Suprapubic skin (tissue), 4 donors: ENCODE measurements at regions not wholly inside any gene's neighbourhood (a gene's known extent, or its start where the extent isn't known, plus 50 kb on each side); places are given as distances from the start of the nearest gene placed in this dataset.

Experiments
- DNase-seq, 2 donors: peaks; one replicate each; pipeline ENCODE4 v3.0.0-alpha.2; 2019; ENCODE audit warnings: low spot score in 2 of 2
- H3K27ac ChIP-seq: fragments of 200-600 bp; sonication (generic); one replicate; pipeline ENCODE4 v1.5.1; 2019
- H3K27me3 ChIP-seq: fragments of 200-600 bp; sonication (generic); one replicate; pipeline ENCODE4 v1.5.1; 2019
- H3K36me3 ChIP-seq: fragments of 200-600 bp; sonication (generic); one replicate; pipeline ENCODE4 v1.5.1; 2019
- H3K4me1 ChIP-seq: fragments of 200-600 bp; sonication (generic); one replicate; pipeline ENCODE4 v1.5.1; 2019
- H3K4me3 ChIP-seq: fragments of 200-600 bp; sonication (generic); one replicate; pipeline ENCODE4 v1.5.1; 2019; ENCODE audit warnings: mild to moderate bottlenecking
- H3K9me3 ChIP-seq: fragments of 200-600 bp; sonication (generic); one replicate; pipeline ENCODE4 v1.5.1; 2019
- CTCF ChIP-seq, 2 donors: fragments of 200-600 bp in 1 of 2; fragments of 450-650 bp in 1 of 2; sonication (generic) in 1 of 2; IDR thresholded peaks; one replicate each; pipeline ENCODE4 v1.5.1; 2016 to 2019; ENCODE audit warnings: antibody characterized with exemption in 2 of 2, mild to moderate bottlenecking in 1 of 2, moderate library complexity in 1 of 2
- EP300 ChIP-seq: sonication (generic); formaldehyde crosslinking; IDR thresholded peaks from one replicate; pipeline ENCODE4 v1.6.1; 2017; ENCODE audit warnings: antibody characterized with exemption
- POLR2A ChIP-seq, 2 donors: fragments of 450-650 bp; IDR thresholded peaks; one replicate each; pipeline ENCODE4 v1.6.1; 2017; ENCODE audit warnings: antibody characterized with exemption in 2 of 2, mild to moderate bottlenecking in 2 of 2, moderate library complexity in 2 of 2
- POLR2AphosphoS5 ChIP-seq, 3 donors: sonication (generic); formaldehyde crosslinking; IDR thresholded peaks; one replicate each; pipeline ENCODE4 v1.6.1; 2017; ENCODE audit warnings: antibody characterized with exemption in 3 of 3
- WGBS: methylation state at CpG from one replicate; pipeline ENCODE4 v1.1.5; 2018; 5-methylcytosine and 5-hydroxymethylcytosine counted together

DNA sequence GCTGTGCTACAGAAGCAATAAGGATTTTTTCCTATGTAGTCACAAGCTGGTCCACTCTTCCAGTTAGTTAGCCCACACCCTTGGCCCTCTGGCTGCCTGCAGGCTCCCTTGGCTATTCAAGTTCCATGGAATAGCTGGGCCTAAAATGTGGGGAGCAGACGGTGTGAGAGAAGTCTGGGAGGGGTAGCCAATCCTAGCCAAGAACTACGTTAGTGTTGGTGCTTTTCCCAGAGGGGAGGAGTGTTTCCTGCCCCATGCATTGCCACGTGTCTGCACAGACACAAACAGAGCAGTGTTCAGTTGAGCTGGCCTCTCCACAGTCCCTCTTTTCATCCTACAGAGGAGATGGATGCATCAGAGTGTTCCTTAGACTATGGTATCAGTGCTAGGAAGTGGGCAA lies 59.0 kb upstream of the IPO9 start:
- peak overlapping the region; percentile 62 for H3K27ac ChIP-seq
- H3K4me1 ChIP-seq: peaks cover 24% of the 10 kb centered on the region
- peak in 1 of 3 donors; percentile 64 for TF ChIP-seq POLR2AphosphoS5 (IDR thresholded peaks at IDR 0.05)
- TF ChIP-seq POLR2A (IDR thresholded peaks at IDR 0.05): no peak
- no peak for TF ChIP-seq EP300
- no peak overlapping the region for H3K4me3 ChIP-seq
- 9% methylated on average over 3 of the region's 3 CpGs for WGBS
- H3K36me3 ChIP-seq: no peaks in the 10 kb centered on the region
- no peaks in the 10 kb centered on the region for H3K9me3 ChIP-seq
- no peaks in the 10 kb centered on the region for H3K27me3 ChIP-seq
- DNase-seq: peak in 1 of 2 donors; percentile 74

DNA sequence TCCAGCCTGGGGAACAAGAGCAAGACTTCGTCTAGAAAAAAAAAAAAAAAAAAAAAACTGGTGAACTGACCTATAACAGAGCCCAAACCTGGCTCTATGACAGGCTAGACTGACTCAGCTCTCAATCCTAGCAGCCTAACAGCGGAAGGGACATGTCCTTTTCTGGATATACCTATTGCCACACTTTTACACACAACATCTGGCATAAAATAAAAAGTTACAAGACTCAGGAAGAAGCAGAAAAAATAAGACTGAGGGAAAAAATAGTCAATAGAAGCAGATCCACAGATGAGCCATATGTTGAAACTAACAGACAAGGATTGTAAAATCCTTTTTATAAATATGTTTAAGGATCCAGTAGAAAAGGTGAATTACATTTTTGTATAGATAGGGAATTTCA lies 57.5 kb upstream of the IPO9 start:
- no peaks in the 10 kb centered on the region for H3K36me3 ChIP-seq
- no peaks in the 10 kb centered on the region for H3K27me3 ChIP-seq
- H3K9me3 ChIP-seq: no peaks in the 10 kb centered on the region
- no peak overlapping the region for H3K4me3 ChIP-seq
- H3K4me1 ChIP-seq: peaks cover 16% of the 10 kb centered on the region
- TF ChIP-seq POLR2A (IDR thresholded peaks at IDR 0.05) (no peak), EP300 (no peak), POLR2AphosphoS5 (IDR thresholded peaks at IDR 0.05) (no peak), CTCF (IDR thresholded peaks at IDR 0.05) (no peak)
- 83% methylated on average over 2 of the region's 2 CpGs for WGBS
- no peak overlapping the region for H3K27ac ChIP-seq
- no peak for DNase-seq

GRCh38 chr1:201772178-201772577 lies 56.8 kb upstream of the IPO9 start:
- WGBS: 81% methylated on average over 1 of the region's 1 CpG
- Histone ChIP-seq H3K9me3 (no peaks in the 10 kb centered on the region), H3K27me3 (no peaks in the 10 kb centered on the region), H3K4me1 (peaks cover 16% of the 10 kb centered on the region), H3K4me3 (no peak overlapping the region), H3K27ac (no peak overlapping the region), H3K36me3 (no peaks in the 10 kb centered on the region)
- TF ChIP-seq CTCF (IDR thresholded peaks at IDR 0.05) (no peak), POLR2A (IDR thresholded peaks at IDR 0.05) (no peak), POLR2AphosphoS5 (IDR thresholded peaks at IDR 0.05) (no peak), EP300 (no peak)
- DNase-seq: no peak

DNA sequence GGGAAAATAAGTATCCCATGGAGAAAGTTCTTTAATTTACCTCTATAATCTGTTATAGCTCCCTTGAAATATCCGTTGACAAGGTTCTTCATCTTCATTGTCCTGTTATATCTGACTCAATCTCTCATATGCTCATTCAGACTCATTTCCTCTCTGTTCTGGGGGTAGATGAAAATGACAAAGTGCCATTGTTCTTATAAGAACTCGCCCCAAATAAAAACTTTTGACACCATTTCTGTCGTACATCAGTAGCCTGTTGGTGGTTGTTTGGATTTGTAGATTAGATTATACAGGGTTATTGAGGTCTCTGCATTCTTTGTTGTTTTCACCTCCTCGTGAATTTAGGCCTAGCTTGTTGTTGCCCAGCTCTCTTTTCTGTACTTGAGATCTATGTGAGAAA lies 55.2 kb upstream of the IPO9 start:
- Histone ChIP-seq H3K27me3 (no peaks in the 10 kb centered on the region), H3K4me3 (no peak overlapping the region), H3K36me3 (no peaks in the 10 kb centered on the region), H3K4me1 (peaks cover 27% of the 10 kb centered on the region), H3K9me3 (no peaks in the 10 kb centered on the region), H3K27ac (no peak overlapping the region)
- TF ChIP-seq EP300: no peak
- DNase-seq: no peak
- 81% methylated on average over 4 of the region's 4 CpGs for WGBS

GRCh38 chr1:201774224-201774982 lies 54.6 kb upstream of the IPO9 start:
- no peak overlapping the region for H3K27ac ChIP-seq
- WGBS: 46% methylated on average over 4 of the region's 4 CpGs
- H3K4me1 ChIP-seq: peaks cover 29% of the 10 kb centered on the region

GRCh38 chr1:201774983-201775344 lies 54.0 kb upstream of the IPO9 start:
- no peak overlapping the region for H3K4me3 ChIP-seq
- DNase-seq: no peak
- no peaks in the 10 kb centered on the region for H3K27me3 ChIP-seq
- peaks cover 29% of the 10 kb centered on the region for H3K4me1 ChIP-seq
- no peaks in the 10 kb centered on the region for H3K9me3 ChIP-seq
- TF ChIP-seq POLR2AphosphoS5 (IDR thresholded peaks at IDR 0.05) (no peak), POLR2A (IDR thresholded peaks at IDR 0.05) (no peak), CTCF (IDR thresholded peaks at IDR 0.05) (no peak), EP300 (no peak)
- H3K27ac ChIP-seq: no peak overlapping the region
- WGBS: 83% methylated on average over 1 of the region's 1 CpG
- H3K36me3 ChIP-seq: no peaks in the 10 kb centered on the region

More at GRCh38 chr1:201774224-201774982, 54.6 kb upstream of the IPO9 start:
- H3K9me3 ChIP-seq: no peaks in the 10 kb centered on the region
- H3K4me3 ChIP-seq: no peak overlapping the region
- no peaks in the 10 kb centered on the region for H3K36me3 ChIP-seq
- no peak for DNase-seq
- H3K27me3 ChIP-seq: no peaks in the 10 kb centered on the region
- TF ChIP-seq POLR2A (IDR thresholded peaks at IDR 0.05) (no peak), POLR2AphosphoS5 (IDR thresholded peaks at IDR 0.05) (no peak), CTCF (IDR thresholded peaks at IDR 0.05) (no peak), EP300 (no peak)
